ENCODE measurements at regions not wholly inside any gene's neighbourhood (a gene's known extent, or its start where the extent isn't known, plus 50 kb on each side); places are given as distances from the start of the nearest gene placed in this dataset.
"Not testable (repeated sequence)": the region's sequence is repeated elsewhere in the genome, so short reads cannot be mapped to it uniquely, and the experiment has no call there.

- DNase-seq (ENCODE audit: low read depth in 2 of 2), result no peak
Observed at GRCh38 chr3:118629821-118630220, 404.8 kb downstream of the IGSF11 start.

DNA sequence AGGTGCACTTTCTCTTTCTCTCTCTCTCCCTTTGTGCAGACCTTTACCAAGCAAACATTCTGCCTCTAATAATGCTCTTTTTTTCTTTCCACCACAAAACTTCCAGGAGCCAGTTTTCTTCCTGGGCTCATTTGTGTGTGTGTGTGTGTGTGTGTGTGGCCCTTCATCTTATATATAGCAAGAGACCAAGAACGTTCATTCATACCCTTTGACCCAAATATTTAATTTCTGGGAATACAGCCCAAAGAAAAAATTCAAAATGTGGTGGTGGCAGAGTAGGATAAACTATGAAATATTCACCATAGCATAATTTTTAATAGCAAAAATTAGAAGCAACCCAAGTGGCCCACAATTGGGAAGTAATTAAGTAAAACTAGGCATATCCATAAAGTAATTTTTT, 398.9 kb downstream of the IGSF11 start:
- no peak for DNase-seq (ENCODE audit: low read depth in 2 of 2)

GRCh38 chr3:118636841-118637240, 397.8 kb downstream of the IGSF11 start:
- no peak for DNase-seq (ENCODE audit: low read depth in 2 of 2)

DNA sequence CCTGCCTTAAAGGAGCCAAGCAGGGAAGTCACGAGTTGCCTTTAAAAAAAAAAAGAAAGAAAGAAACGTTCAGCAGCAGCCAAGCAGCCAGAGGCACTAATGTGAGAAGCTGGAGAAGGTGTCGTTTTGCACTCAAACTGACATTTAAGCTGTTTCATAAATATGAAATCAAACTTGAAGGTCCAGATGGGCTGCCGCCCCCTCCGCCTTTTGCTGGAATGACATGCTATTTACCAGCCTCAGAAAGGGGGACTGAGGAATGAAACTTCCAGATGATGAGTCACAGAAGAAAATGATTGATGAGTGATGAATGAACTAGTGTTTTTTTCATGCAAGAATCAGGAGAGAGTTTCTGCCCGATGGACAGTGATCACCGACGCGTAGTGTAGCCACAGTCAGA, 396.8 kb downstream of the IGSF11 start:
- DNase-seq (ENCODE audit: low read depth in 2 of 2), result no peak

DNA sequence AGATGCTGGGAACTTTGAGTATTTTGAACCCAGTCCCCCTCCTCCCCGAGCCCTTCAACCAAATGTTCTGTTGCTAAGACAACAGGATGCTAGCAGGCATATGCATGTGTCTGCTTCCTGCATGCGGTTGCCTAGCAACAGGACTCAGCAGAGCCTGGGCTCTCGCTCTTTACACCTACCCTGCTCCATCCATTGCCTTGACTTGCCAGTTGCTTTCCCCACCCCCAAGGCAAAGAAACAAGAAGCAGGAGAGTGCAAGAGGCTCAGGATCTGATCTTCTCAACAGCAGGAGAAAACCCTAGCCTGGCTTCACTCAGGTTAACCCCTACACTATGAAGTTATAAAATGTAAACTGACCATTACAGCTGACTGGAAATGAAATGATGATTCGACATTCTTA, 393.0 kb downstream of the IGSF11 start:
- DNase-seq (ENCODE audit: low read depth in 2 of 2), result no peak

- DNase-seq (ENCODE audit: low read depth in 2 of 2), result no peak
Observed at GRCh38 chr3:118671192-118671591, 363.5 kb downstream of the IGSF11 start.

DNA sequence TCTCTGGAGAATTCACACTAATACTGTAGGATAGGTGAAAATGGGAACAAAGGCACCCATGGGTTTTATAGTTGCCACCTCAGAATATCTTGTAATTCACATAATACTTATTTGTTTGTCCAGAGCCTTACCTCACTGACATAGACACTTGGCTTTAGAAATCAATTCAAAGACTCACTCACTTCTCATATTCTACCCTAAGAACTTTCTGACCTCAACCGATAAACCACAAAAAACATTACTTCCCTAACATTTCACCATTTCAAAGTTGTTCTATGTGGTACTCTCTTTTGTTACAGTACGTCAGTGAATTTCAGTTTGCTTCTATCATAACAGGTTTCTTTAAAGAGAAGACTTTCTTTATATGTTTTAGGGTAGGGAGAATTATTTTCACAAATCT, 359.3 kb downstream of the IGSF11 start:
- no peak for DNase-seq (ENCODE audit: low read depth in 2 of 2)

DNA sequence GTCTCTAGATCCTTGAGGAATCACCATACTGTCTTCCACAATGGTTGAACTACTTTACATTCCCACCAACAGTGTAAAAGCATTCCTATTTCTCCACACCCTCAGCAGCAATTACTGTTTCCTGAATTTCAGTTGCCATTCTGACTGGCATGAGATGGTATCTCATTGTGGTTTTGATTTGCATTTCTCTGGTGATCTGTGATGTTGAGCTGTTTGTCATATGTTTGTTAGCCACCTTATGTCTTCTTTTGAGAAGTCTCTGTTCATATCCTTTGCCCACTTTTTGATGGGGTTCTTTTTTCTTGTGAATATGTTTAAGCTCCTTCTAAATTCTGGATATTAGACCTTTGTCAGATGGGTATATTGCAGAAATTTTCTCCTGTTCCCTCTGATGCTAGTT, 356.0 kb downstream of the IGSF11 start:
- not testable (repeated sequence) for DNase-seq (ENCODE audit: low read depth in 2 of 2)

DNA sequence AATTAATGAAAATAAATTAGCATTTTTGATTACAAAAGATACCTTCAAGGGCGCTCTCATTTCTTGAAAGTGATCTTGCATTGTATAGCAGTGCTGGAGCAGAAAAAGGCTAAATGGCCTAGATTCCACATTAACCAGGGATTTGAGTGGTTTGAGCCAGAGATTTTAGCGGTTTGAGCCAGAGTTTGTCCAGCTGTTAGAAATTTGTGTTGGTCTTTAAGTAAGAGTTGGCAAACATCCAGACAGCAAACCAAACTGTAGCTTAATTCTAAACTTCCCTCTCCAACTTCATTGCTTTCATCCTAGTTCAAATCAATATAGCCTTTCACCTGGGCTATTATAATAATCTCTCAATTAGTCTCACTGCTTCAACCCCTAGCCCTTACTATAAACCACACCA, 351.7 kb downstream of the IGSF11 start:
- no peak for DNase-seq (ENCODE audit: low read depth in 2 of 2)

- DNase-seq (ENCODE audit: low read depth in 2 of 2), result no peak
Observed at GRCh38 chr3:118683636-118684035, 351.0 kb downstream of the IGSF11 start.

GRCh38 chr3:118688396-118688884, 346.2 kb downstream of the IGSF11 start:
- DNase-seq (ENCODE audit: low read depth in 2 of 2), result no peak

- no peak for DNase-seq (ENCODE audit: low read depth in 2 of 2)
Observed at GRCh38 chr3:118692416-118692815, 342.2 kb downstream of the IGSF11 start.

GRCh38 chr3:118705487-118706219, 329.0 kb downstream of the IGSF11 start:
- no peak for DNase-seq (ENCODE audit: low read depth in 2 of 2)

GRCh38 chr3:118707991-118708390, 326.7 kb downstream of the IGSF11 start:
- DNase-seq (ENCODE audit: low read depth in 2 of 2), result no peak

GRCh38 chr3:118710532-118710931, 324.1 kb downstream of the IGSF11 start:
- DNase-seq (ENCODE audit: low read depth in 2 of 2), result no peak

DNA sequence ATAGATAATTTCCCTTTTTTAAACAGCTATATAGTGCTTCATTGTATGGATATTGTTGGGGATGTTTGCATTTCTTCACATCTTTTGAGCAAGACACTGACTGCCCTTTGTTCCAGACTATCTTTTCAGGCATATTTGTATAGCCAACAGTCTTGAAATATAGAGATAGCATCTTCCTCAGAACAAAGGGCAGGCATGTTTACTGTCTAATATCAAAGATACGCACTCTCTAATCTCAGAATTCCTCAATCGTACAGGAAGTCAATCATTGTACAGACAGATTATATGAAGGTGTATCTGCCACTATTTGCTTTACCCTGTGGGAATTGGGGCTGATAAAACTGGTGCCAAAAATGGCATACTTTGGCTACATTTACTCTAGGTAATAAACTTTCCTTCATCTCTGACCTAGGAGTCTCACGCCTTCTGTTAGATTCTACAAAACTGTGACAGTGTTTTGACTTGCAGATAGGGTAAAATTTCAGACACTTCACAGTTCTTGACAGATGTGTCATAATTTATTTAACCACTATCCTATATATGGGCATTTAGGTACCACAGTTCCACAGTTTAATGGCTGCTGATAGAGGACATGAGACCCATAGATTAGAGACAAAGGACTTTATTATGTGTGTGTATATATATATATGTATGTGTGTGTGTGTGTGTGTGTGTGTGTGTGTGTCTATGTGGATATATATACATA, 321.0 kb downstream of the IGSF11 start:
- no peak for DNase-seq (ENCODE audit: low read depth in 2 of 2)

DNA sequence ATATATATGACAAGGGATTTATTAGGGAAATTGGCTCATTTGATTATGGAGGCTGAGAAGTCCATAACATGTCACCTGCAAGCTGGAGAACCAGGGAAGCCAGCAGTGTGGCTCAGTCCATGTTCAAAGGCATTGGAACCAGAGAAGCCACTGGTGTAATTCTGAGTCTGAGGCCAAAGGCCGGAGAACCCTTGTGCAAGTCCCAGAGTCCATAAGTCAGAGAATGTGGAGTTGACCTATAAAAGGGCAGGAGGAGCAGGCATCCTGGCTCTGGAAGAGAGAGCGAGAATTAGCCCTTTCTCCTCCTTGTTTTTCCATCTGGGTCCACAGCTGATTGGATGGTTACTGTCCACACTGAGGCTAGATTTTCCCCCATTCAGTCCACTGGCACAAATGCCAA, 319.8 kb downstream of the IGSF11 start:
- no peak for DNase-seq (ENCODE audit: low read depth in 2 of 2)

DNA sequence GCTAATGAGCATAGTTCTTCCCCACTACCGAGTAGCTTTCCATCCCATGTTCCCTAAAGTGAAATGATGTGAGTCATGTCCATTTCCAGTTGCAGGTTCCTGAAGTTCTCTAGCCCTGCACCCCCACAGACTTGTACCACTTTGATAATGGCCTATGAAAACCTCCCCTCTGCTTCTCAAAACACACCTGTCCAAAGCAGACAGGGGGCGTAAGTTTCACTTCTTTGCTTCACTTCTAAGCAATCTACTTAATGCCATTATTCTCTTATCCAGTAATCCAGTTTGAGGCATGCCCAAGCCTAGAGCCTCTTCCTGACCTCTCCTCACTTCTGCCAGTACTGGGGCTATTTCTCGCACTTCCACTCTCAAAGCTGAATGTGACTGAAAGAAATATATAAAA, 305.1 kb downstream of the IGSF11 start:
- DNase-seq (ENCODE audit: low read depth in 2 of 2), result no peak

GRCh38 chr3:118734664-118735063, 300.0 kb downstream of the IGSF11 start:
- DNase-seq (ENCODE audit: low read depth in 2 of 2), result no peak

DNA sequence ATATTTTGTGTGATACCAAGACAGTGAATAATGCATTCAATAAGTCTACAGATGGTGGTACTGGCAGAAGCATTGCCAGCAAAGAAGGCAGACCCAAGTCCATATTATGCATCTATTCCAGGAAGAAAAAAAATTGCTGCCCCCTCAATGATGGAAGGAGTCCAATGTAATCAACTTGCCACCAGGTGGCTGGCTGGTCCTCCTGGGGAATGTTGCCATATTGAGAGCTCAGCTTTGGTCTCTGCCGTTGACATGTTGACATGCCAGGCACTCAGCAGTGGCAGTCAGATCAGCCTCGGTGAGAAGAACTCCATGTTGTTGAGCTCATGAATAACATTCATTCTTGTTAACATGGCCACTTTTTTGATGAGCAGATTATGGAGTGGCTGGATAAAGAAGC, 298.5 kb downstream of the IGSF11 start:
- DNase-seq (ENCODE audit: low read depth in 2 of 2), result no peak

DNA sequence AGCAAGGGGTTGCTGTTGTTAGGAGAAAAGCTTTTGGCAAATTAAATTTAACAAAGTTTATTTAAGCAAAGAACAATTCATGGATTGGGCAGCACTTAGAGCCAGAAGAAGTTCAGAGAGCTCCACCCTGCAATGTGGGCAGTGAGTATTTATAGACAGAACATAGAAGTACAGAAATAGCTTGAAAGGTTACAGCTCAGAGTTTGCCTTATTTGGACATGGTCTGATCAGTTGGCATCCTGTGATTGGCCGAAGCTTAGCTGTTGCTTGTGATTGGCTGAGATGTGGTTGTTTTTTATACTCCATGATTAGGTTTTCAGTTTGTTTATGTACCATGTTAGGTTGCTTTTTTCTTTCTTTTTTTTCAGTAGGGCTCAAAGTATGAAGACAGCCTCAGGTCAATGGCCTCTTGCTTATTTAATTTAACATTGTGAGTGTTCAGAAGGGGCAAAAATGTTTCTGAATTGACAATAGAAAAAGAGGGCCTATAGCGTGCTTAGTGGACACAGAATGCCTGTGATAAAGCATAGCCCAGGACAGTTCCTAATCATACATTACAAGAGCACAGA, 293.8 kb downstream of the IGSF11 start:
- DNase-seq (ENCODE audit: low read depth in 2 of 2), result no peak

DNA sequence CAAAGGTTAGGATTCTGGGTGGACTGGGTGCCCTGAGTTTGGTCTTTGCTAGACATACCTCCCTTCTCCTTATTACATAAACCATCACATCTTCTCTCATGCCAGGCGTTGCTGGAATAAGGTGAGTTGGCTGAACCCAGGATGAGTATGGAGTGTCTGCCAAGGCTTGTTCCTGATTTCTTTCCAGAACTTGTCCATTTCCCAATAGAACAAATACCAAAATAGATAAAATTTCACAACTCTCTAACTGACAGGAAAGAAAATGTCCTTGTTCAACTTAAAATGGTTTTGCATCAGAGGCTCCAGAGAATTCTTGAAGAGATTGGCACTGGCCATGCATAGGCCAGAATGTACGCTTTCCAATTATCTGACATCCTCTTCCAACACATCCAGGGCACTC, 291.9 kb downstream of the IGSF11 start:
- DNase-seq (ENCODE audit: low read depth in 2 of 2), result no peak

DNA sequence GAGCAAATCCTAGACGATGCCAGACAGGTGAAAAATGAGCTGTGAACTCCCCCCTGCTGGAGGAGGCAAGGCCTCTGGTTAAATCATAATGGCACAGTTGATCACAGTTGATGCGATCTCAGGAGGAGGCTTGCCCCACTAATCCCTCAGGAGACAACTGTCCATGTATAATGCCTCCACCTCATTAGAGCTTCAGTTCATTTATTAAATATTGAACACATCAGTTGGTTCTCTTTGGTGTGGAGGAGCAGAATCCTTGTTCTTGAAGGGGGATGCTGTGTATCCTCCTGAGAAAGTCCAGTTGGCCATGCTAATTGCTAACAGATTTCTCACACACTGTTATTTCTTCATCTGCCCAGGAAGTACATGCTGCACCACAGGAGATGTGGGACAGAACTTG, 290.5 kb downstream of the IGSF11 start:
- DNase-seq (ENCODE audit: low read depth in 2 of 2), result no peak
